ENCODE measurements at regions not wholly inside any gene's neighbourhood (a gene's known extent, or its start where the extent isn't known, plus 50 kb on each side); places are given as distances from the start of the nearest gene placed in this dataset.

- H3K4me3 ChIP-seq (ENCODE audit: low read length) = no peak overlapping the region
- no peak for DNase-seq (ENCODE audit: low read depth, low spot score)
Observed at GRCh38 chr15:91508633-91509032, 344.9 kb upstream of the SLCO3A1 start.

GRCh38 chr15:91514147-91514546 lies 339.4 kb upstream of the SLCO3A1 start:
- no peak for DNase-seq (ENCODE audit: low read depth, low spot score)
- no peak overlapping the region for H3K4me3 ChIP-seq (ENCODE audit: low read length)

- no peak for DNase-seq (ENCODE audit: low read depth, low spot score)
Observed at GRCh38 chr15:91515188-91515754, 338.2 kb upstream of the SLCO3A1 start.

GRCh38 chr15:91516866-91517265 lies 336.6 kb upstream of the SLCO3A1 start:
- no peak overlapping the region for H3K4me3 ChIP-seq (ENCODE audit: low read length)
- DNase-seq (ENCODE audit: low read depth, low spot score) = no peak

More at GRCh38 chr15:91515188-91515754, 338.2 kb upstream of the SLCO3A1 start:
- no peak overlapping the region for H3K4me3 ChIP-seq (ENCODE audit: low read length)

- no peak for DNase-seq (ENCODE audit: low read depth, low spot score)
- no peak overlapping the region for H3K4me3 ChIP-seq (ENCODE audit: low read length)
Observed at GRCh38 chr15:91517491-91518200, 335.9 kb upstream of the SLCO3A1 start.

- DNase-seq (ENCODE audit: low read depth, low spot score) = no peak
- no peak overlapping the region for H3K4me3 ChIP-seq (ENCODE audit: low read length)
Observed at GRCh38 chr15:91520850-91521249, 332.7 kb upstream of the SLCO3A1 start.

GRCh38 chr15:91521548-91521947 lies 332.0 kb upstream of the SLCO3A1 start:
- no peak for DNase-seq (ENCODE audit: low read depth, low spot score)
- H3K4me3 ChIP-seq (ENCODE audit: low read length) = no peak overlapping the region

GRCh38 chr15:91521996-91522395 lies 331.5 kb upstream of the SLCO3A1 start:
- no peak overlapping the region for H3K4me3 ChIP-seq (ENCODE audit: low read length)
- DNase-seq (ENCODE audit: low read depth, low spot score) = no peak

GRCh38 chr15:91522605-91523332 lies 330.7 kb upstream of the SLCO3A1 start:
- no peak for DNase-seq (ENCODE audit: low read depth, low spot score)
- no peak overlapping the region for H3K4me3 ChIP-seq (ENCODE audit: low read length)

- no peak for DNase-seq (ENCODE audit: low read depth, low spot score)
- no peak overlapping the region for H3K4me3 ChIP-seq (ENCODE audit: low read length)
Observed at GRCh38 chr15:91523596-91523995, 329.9 kb upstream of the SLCO3A1 start.

GRCh38 chr15:91524534-91524933 lies 329.0 kb upstream of the SLCO3A1 start:
- H3K4me3 ChIP-seq (ENCODE audit: low read length) = no peak overlapping the region
- DNase-seq (ENCODE audit: low read depth, low spot score) = no peak

GRCh38 chr15:91525751-91526150 lies 327.8 kb upstream of the SLCO3A1 start:
- DNase-seq (ENCODE audit: low read depth, low spot score) = no peak
- H3K4me3 ChIP-seq (ENCODE audit: low read length) = no peak overlapping the region

GRCh38 chr15:91526424-91526823 lies 327.1 kb upstream of the SLCO3A1 start:
- no peak overlapping the region for H3K4me3 ChIP-seq (ENCODE audit: low read length)
- DNase-seq (ENCODE audit: low read depth, low spot score) = no peak

- no peak overlapping the region for H3K4me3 ChIP-seq (ENCODE audit: low read length)
- no peak for DNase-seq (ENCODE audit: low read depth, low spot score)
Observed at GRCh38 chr15:91528801-91529200, 324.7 kb upstream of the SLCO3A1 start.

GRCh38 chr15:91529534-91529933 lies 324.0 kb upstream of the SLCO3A1 start:
- H3K4me3 ChIP-seq (ENCODE audit: low read length) = no peak overlapping the region
- DNase-seq (ENCODE audit: low read depth, low spot score) = peak; percentile 51

GRCh38 chr15:91530279-91530678 lies 323.2 kb upstream of the SLCO3A1 start:
- H3K4me3 ChIP-seq (ENCODE audit: low read length) = no peak overlapping the region
- DNase-seq (ENCODE audit: low read depth, low spot score) = no peak

GRCh38 chr15:91530956-91531582 lies 322.4 kb upstream of the SLCO3A1 start:
- H3K4me3 ChIP-seq (ENCODE audit: low read length) = no peak overlapping the region
- DNase-seq (ENCODE audit: low read depth, low spot score) = no peak

- H3K4me3 ChIP-seq (ENCODE audit: low read length) = no peak overlapping the region
- no peak for DNase-seq (ENCODE audit: low read depth, low spot score)
Observed at GRCh38 chr15:91534235-91534634, 319.3 kb upstream of the SLCO3A1 start.

- DNase-seq (ENCODE audit: low read depth, low spot score) = no peak
Observed at GRCh38 chr15:91534976-91535375, 318.5 kb upstream of the SLCO3A1 start.

More at GRCh38 chr15:91534976-91535375, 318.5 kb upstream of the SLCO3A1 start:
- no peak overlapping the region for H3K4me3 ChIP-seq (ENCODE audit: low read length)
